A549 (cell line): ENCODE measurements at regions not wholly inside any gene's neighbourhood (a gene's known extent, or its start where the extent isn't known, plus 50 kb on each side); places are given as distances from the start of the nearest gene placed in this dataset.

Source experiments
- CEBPB ChIP-seq, 2 experiments: fragments of >200 bp in 1 of 2; sonication (Bioruptor Twin) in 1 of 2; formaldehyde crosslinking in 1 of 2; IDR thresholded peaks; 2 replicates each; pipeline ENCODE4 v1.6.1; 2012 to 2016
- EP300 ChIP-seq, 2 experiments: fragments of >200 bp; sonication (Bioruptor Twin); formaldehyde crosslinking; IDR thresholded peaks; 2 replicates in 1 of 2; 3 replicates in 1 of 2; pipeline ENCODE4 v1.6.1; 2016 to 2017
- JUN ChIP-seq, 2 experiments: fragments of >200 bp; sonication (Bioruptor Twin); formaldehyde crosslinking; IDR thresholded peaks; 2 replicates in 1 of 2; 3 replicates in 1 of 2; pipeline ENCODE4 v1.6.1; 2016 to 2017
- MAZ ChIP-seq: fragments of 150-350 bp; IDR thresholded peaks from 2 replicates; pipeline ENCODE4 v1.6.1; 2014; ENCODE audit warnings: antibody characterized with exemption, low read depth, low read length, borderline replicate concordance
- NR3C1 ChIP-seq: fragments of >200 bp; sonication (Bioruptor Twin); formaldehyde crosslinking; IDR thresholded peaks from 3 replicates; pipeline ENCODE4 v1.6.1; 2017
- POLR2A ChIP-seq: IDR thresholded peaks from 2 replicates; pipeline ENCODE4 v1.6.1; 2012; ENCODE audit warnings: mild to moderate bottlenecking, low read length
- ZFP36 ChIP-seq: fragments of 450-650 bp; IDR thresholded peaks from 2 replicates; pipeline ENCODE4 v1.6.1; 2014; ENCODE audit warnings: borderline replicate concordance; ENCODE audit not compliant: partially characterized antibody
- TF ChIP-seq, protein P1 (sequence below): fragments of >200 bp; sonication (Bioruptor Twin); formaldehyde crosslinking; IDR thresholded peaks from 3 replicates; pipeline ENCODE4 v1.5.1; 2016
- TF ChIP-seq, protein P2 (sequence below): IDR thresholded peaks from 2 replicates; pipeline ENCODE4 v1.6.1; 2012
- TF ChIP-seq, protein P3 (sequence below): fragments of 250-450 bp; sonication (Bioruptor Pico); IDR thresholded peaks from 2 replicates; pipeline ENCODE4 v1.5.0; 2020; ENCODE audit warnings: low read depth, mild to moderate bottlenecking, moderate library complexity
- TF ChIP-seq, protein P4 (sequence below): fragments of 150-350 bp; IDR thresholded peaks from 2 replicates; pipeline ENCODE4 v1.6.1; 2014; ENCODE audit warnings: low read depth, mild to moderate bottlenecking, low read length

DNA sequence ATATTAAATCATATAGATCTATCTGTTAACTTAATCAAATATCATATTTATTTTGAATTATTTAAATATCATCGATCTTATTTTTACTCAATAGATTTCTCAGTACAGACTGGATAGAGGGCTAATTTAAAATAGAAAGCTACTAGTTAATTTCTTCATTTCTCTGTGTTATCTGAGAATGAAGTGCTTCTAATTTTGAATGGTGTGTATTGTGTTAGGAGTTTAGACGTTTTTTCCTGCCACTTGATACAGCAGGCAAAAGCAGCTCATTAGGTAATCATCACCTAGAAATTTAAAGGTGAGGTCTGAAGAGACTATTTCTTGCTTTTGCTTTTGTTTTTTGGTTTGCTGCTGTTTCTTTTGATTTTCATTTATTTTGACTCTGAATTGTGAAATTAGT, 948.8 kb upstream of the TENM3 start:
- TF ChIP-seq, protein P1, sequence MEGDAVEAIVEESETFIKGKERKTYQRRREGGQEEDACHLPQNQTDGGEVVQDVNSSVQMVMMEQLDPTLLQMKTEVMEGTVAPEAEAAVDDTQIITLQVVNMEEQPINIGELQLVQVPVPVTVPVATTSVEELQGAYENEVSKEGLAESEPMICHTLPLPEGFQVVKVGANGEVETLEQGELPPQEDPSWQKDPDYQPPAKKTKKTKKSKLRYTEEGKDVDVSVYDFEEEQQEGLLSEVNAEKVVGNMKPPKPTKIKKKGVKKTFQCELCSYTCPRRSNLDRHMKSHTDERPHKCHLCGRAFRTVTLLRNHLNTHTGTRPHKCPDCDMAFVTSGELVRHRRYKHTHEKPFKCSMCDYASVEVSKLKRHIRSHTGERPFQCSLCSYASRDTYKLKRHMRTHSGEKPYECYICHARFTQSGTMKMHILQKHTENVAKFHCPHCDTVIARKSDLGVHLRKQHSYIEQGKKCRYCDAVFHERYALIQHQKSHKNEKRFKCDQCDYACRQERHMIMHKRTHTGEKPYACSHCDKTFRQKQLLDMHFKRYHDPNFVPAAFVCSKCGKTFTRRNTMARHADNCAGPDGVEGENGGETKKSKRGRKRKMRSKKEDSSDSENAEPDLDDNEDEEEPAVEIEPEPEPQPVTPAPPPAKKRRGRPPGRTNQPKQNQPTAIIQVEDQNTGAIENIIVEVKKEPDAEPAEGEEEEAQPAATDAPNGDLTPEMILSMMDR, result no peak
- TF ChIP-seq POLR2A (no peak), NR3C1 (no peak), EP300 (IDR thresholded peaks at IDR 0.05) (no peak), MAZ (no peak), JUN (IDR thresholded peaks at IDR 0.05) (no peak), CEBPB (IDR thresholded peaks at IDR 0.05) (no peak), ZFP36 (no peak)
- TF ChIP-seq, protein P2, sequence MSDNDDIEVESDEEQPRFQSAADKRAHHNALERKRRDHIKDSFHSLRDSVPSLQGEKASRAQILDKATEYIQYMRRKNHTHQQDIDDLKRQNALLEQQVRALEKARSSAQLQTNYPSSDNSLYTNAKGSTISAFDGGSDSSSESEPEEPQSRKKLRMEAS, result no peak
- TF ChIP-seq, protein P3, sequence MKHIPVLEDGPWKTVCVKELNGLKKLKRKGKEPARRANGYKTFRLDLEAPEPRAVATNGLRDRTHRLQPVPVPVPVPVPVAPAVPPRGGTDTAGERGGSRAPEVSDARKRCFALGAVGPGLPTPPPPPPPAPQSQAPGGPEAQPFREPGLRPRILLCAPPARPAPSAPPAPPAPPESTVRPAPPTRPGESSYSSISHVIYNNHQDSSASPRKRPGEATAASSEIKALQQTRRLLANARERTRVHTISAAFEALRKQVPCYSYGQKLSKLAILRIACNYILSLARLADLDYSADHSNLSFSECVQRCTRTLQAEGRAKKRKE, result no peak
- TF ChIP-seq, protein P4, sequence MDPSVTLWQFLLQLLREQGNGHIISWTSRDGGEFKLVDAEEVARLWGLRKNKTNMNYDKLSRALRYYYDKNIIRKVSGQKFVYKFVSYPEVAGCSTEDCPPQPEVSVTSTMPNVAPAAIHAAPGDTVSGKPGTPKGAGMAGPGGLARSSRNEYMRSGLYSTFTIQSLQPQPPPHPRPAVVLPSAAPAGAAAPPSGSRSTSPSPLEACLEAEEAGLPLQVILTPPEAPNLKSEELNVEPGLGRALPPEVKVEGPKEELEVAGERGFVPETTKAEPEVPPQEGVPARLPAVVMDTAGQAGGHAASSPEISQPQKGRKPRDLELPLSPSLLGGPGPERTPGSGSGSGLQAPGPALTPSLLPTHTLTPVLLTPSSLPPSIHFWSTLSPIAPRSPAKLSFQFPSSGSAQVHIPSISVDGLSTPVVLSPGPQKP, result no peak
